ENCODE measurements at regions not wholly inside any gene's neighbourhood (a gene's known extent, or its start where the extent isn't known, plus 50 kb on each side); places are given as distances from the start of the nearest gene placed in this dataset.

GRCh38 chr7:96870934-96871333 lies 134.4 kb upstream of the DLX6 start:
- no peak for DNase-seq
- H3K4me3 ChIP-seq: no peak overlapping the region
- H3K27me3 ChIP-seq: no peaks in the 10 kb centered on the region
- peaks cover 0 to 3% (median 0%) of the 10 kb centered on the region in 3 donors for H3K9me3 ChIP-seq
- H3K27ac ChIP-seq: no peak overlapping the region
- no peak for ATAC-seq
- no peaks in the 10 kb centered on the region for H3K4me1 ChIP-seq
- no peak for TF ChIP-seq POLR2A (IDR thresholded peaks at IDR 0.05)
- TF ChIP-seq CTCF (IDR thresholded peaks at IDR 0.05): no peak
- intact Hi-C loops (cut with DNase I): no loop called here
- no peaks in the 10 kb centered on the region for H3K36me3 ChIP-seq (replicated peaks in 1 of 2; ENCODE audit: insufficient read depth in 1 of 2, low read depth in 2 of 2)

- Histone ChIP-seq H3K36me3 (replicated peaks in 1 of 2; ENCODE audit: insufficient read depth in 1 of 2, low read depth in 2 of 2) (no peaks in the 10 kb centered on the region), H3K9me3 (no peaks in the 10 kb centered on the region), H3K4me3 (no peak overlapping the region), H3K27ac (no peak overlapping the region), H3K27me3 (no peaks in the 10 kb centered on the region), H3K4me1 (no peaks in the 10 kb centered on the region)
- DNase-seq (no peak), ATAC-seq (no peak)
- TF ChIP-seq CTCF (IDR thresholded peaks at IDR 0.05) (no peak), POLR2A (IDR thresholded peaks at IDR 0.05) (no peak)
- intact Hi-C loops (cut with DNase I): no loop called here
- 69 to 72% methylated on average over 2 of the region's 2 CpGs for WGBS, 2 donors
Observed at GRCh38 chr7:96887426-96887825, 117.9 kb upstream of the DLX6 start.

- WGBS, 2 donors: 18 to 27% methylated on average over 1 of the region's 1 CpG
- TF ChIP-seq POLR2A (IDR thresholded peaks at IDR 0.05) (no peak), CTCF (IDR thresholded peaks at IDR 0.05) (no peak)
- Histone ChIP-seq H3K27me3 (no peaks in the 10 kb centered on the region), H3K27ac (no peak overlapping the region), H3K4me3 (no peak overlapping the region), H3K9me3 (no peaks in the 10 kb centered on the region), H3K36me3 (replicated peaks in 1 of 2; ENCODE audit: insufficient read depth in 1 of 2, low read depth in 2 of 2) (no peaks in the 10 kb centered on the region), H3K4me1 (no peaks in the 10 kb centered on the region)
- ATAC-seq (no peak), DNase-seq (no peak)
- intact Hi-C loops (cut with DNase I): no loop called here
Observed at GRCh38 chr7:96899108-96899507, 106.2 kb upstream of the DLX6 start.

- Histone ChIP-seq H3K9me3 (no peaks in the 10 kb centered on the region), H3K4me3 (no peak overlapping the region), H3K27me3 (no peaks in the 10 kb centered on the region), H3K27ac (no peak overlapping the region), H3K4me1 (no peaks in the 10 kb centered on the region), H3K36me3 (replicated peaks in 1 of 2; ENCODE audit: insufficient read depth in 1 of 2, low read depth in 2 of 2) (no peaks in the 10 kb centered on the region)
- intact Hi-C loops (cut with DNase I): no loop called here
- ATAC-seq: no peak
- DNase-seq: no peak
- TF ChIP-seq CTCF (IDR thresholded peaks at IDR 0.05): no peak
- TF ChIP-seq POLR2A (IDR thresholded peaks at IDR 0.05): no peak
- WGBS, 2 donors: 37 to 39% methylated on average over 3 of the region's 3 CpGs
Observed at GRCh38 chr7:96901822-96902445, 103.4 kb upstream of the DLX6 start.

- no peak overlapping the region for H3K27ac ChIP-seq
- no peaks in the 10 kb centered on the region for H3K9me3 ChIP-seq
- DNase-seq: no peak
- H3K4me3 ChIP-seq: no peak overlapping the region
- no peak for ATAC-seq
- intact Hi-C loops (cut with DNase I): no loop called here
- H3K4me1 ChIP-seq: no peaks in the 10 kb centered on the region
- no peaks in the 10 kb centered on the region for H3K27me3 ChIP-seq
- no peaks in the 10 kb centered on the region for H3K36me3 ChIP-seq (replicated peaks in 1 of 2; ENCODE audit: insufficient read depth in 1 of 2, low read depth in 2 of 2)
- TF ChIP-seq CTCF (IDR thresholded peaks at IDR 0.05) (no peak), POLR2A (IDR thresholded peaks at IDR 0.05) (no peak)
Observed at GRCh38 chr7:96903906-96904305, 101.4 kb upstream of the DLX6 start.
